ENCODE measurements at regions not wholly inside any gene's neighbourhood (a gene's known extent, or its start where the extent isn't known, plus 50 kb on each side); places are given as distances from the start of the nearest gene placed in this dataset.
"Not testable (repeated sequence)": the region's sequence is repeated elsewhere in the genome, so short reads cannot be mapped to it uniquely, and the experiment has no call there.

DNA sequence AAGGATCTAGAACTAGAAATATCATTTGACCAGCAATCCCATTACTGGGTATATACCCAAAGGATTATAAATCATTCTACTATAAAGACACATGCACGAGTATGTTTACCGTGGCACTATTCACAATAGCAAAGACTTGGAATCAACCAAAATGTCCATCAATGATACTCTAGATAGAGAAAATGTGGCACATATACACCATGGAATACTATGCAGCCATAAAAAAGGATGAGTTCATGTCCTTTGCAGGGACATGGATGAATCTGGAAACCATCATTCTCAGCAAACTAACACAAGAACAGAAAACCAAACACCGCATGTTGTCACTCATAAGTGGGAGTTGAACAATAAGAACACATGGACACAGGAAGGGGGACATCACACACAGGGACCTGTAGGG lies 167.5 kb upstream of the PLN start:
- not testable (repeated sequence) for TF ChIP-seq NRF1 (IDR thresholded peaks at IDR 0.05; ENCODE audit: low read depth, low read length); CTCF (IDR thresholded peaks at IDR 0.05); EP300 (IDR thresholded peaks at IDR 0.05; ENCODE audit: borderline replicate concordance in 1 of 2, low read depth in 1 of 2, low read length in 1 of 2); EZH2phosphoT487 (IDR thresholded peaks at IDR 0.05; ENCODE audit: borderline replicate concordance, low read depth); GATA2 (CRISPR knock-in tag; IDR thresholded peaks at IDR 0.05); RCOR1 (IDR thresholded peaks at IDR 0.05; ENCODE audit: low read length); POLR2AphosphoS5 (IDR thresholded peaks at IDR 0.05; ENCODE audit: low read depth, low read length); SMC3 (IDR thresholded peaks at IDR 0.05; ENCODE audit: low read depth, low read length); TCF12 (IDR thresholded peaks at IDR 0.05); YY1 (IDR thresholded peaks at IDR 0.05; ENCODE audit: low read depth); TAF1 (IDR thresholded peaks at IDR 0.05; ENCODE audit: borderline replicate concordance, low read depth, low read length); MAX (IDR thresholded peaks at IDR 0.05; ENCODE audit: low read depth); SIN3A (IDR thresholded peaks at IDR 0.05; ENCODE audit: borderline replicate concordance, low read depth, low read length)
